Caco-2 (cell line): ENCODE measurements at regions not wholly inside any gene's neighbourhood (a gene's known extent, or its start where the extent isn't known, plus 50 kb on each side); places are given as distances from the start of the nearest gene placed in this dataset.

Source experiments
- BruUV-seq: library from RNA; stranded (reverse); fragments of 400-500 nt; replicated peaks from 2 replicates; lab custom pipeline; 2021; lab: Mats Ljungman, UMichigan
- CTCF ChIA-PET: fragments of 300-600 bp; sonication (Branson Sonifier 250); formaldehyde crosslinking; loops from one replicate; lab custom pipeline; 2022; ENCODE audit warnings: antibody characterized with exemption; lab: Charles Lee
- POLR2A ChIA-PET: fragments of 300-600 bp; sonication (Branson Sonifier 250); formaldehyde crosslinking; loops from one replicate; lab custom pipeline; 2022; ENCODE audit warnings: antibody characterized with exemption; lab: Charles Lee
- DNase-seq, 2 experiments: peaks; one replicate each; pipeline versions ENCODE4 v3.0.0 to v3.0.0-alpha.2; 2020 to 2022
- H3K27me3 ChIP-seq: replicated peaks from 2 replicates; pipeline ENCODE4 v1.6.0; 2011; ENCODE audit warnings: low read length; ENCODE audit not compliant: control insufficient read depth, insufficient read depth
- H3K36me3 ChIP-seq: 2 replicates; pipeline ENCODE4 v1.5.1; 2011; ENCODE audit warnings: low read length; ENCODE audit not compliant: control insufficient read depth, insufficient read depth
- H3K4me1 ChIP-seq: fragments of 250-450 bp; sonication (Bioruptor Pico); 2 replicates; pipeline ENCODE4 v1.5.1; 2020; ENCODE audit warnings: mild to moderate bottlenecking
- H3K4me3 ChIP-seq: 2 replicates; pipeline ENCODE4 v1.5.1; 2011; ENCODE audit warnings: low read depth, mild to moderate bottlenecking, control low read depth, low read length
- H3K9me3 ChIP-seq: fragments of 250-450 bp; sonication (Bioruptor Pico); 2 replicates; pipeline ENCODE4 v1.5.1; 2020; ENCODE audit warnings: mild to moderate bottlenecking, moderate library complexity
- H3K27ac Mint-ChIP-seq: one replicate; pipeline ENCODE4 v1.8.0; 2022; ENCODE audit warnings: mixed read lengths; ENCODE audit not compliant: unreplicated experiment
- H3K27me3 Mint-ChIP-seq: one replicate; pipeline ENCODE4 v1.8.0; 2022; ENCODE audit warnings: mixed read lengths; ENCODE audit not compliant: insufficient read depth, unreplicated experiment
- H3K36me3 Mint-ChIP-seq: one replicate; pipeline ENCODE4 v1.8.0; 2022; ENCODE audit warnings: mild to moderate bottlenecking, mixed read lengths; ENCODE audit not compliant: insufficient read depth, unreplicated experiment
- H3K4me1 Mint-ChIP-seq: one replicate; pipeline ENCODE4 v1.8.0; 2022; ENCODE audit warnings: low read depth, mixed read lengths; ENCODE audit not compliant: unreplicated experiment
- H3K4me3 Mint-ChIP-seq: one replicate; pipeline ENCODE4 v1.8.0; 2022; ENCODE audit warnings: mild to moderate bottlenecking, moderate library complexity, mixed read lengths; ENCODE audit not compliant: unreplicated experiment
- H3K9me3 Mint-ChIP-seq: one replicate; pipeline ENCODE4 v1.8.0; 2022; ENCODE audit warnings: mixed read lengths; ENCODE audit not compliant: unreplicated experiment
- CTCF ChIP-seq, 2 experiments: fragments of 200-600 bp in 1 of 2; IDR thresholded peaks; 1 replicate in 1 of 2; 2 replicates in 1 of 2; pipeline versions ENCODE4 v1.5.1 to v1.8.0; 2011 to 2022; ENCODE audit warnings: antibody characterized with exemption in 1 of 2, control low read depth in 1 of 2, inconsistent platforms in 1 of 2, low read depth in 1 of 2, low read length in 1 of 2, mild to moderate bottlenecking in 1 of 2, moderate library complexity in 1 of 2; ENCODE audit not compliant: insufficient read depth in 1 of 2, severe bottlenecking in 1 of 2, unreplicated experiment in 1 of 2
- intact Hi-C: fragments of 100-400 bp; cut with micrococcal nuclease; formaldehyde crosslinking; loops from one replicate; pipeline ENCODE4 v1.10.0; 2022; ENCODE audit not compliant: unreplicated experiment

- no peak for TF ChIP-seq CTCF (IDR thresholded peaks at IDR 0.05; ENCODE audit: insufficient read depth in 1 of 2, low read depth in 1 of 2, low read length in 1 of 2, severe bottlenecking in 1 of 2, unreplicated experiment in 1 of 2)
- H3K36me3 Mint-ChIP-seq = no peaks in the 10 kb centered on the region
- Histone ChIP-seq H3K36me3 (no peaks in the 10 kb centered on the region), H3K4me1 (no peaks in the 10 kb centered on the region), H3K4me3 (no peak overlapping the region), H3K9me3 (no peaks in the 10 kb centered on the region), H3K27me3 (peaks cover 4% of the 10 kb centered on the region; the same call in 1 of the 2 replicates)
- DNase-seq = no peak
- no peaks in the 10 kb centered on the region for H3K4me1 Mint-ChIP-seq
- H3K9me3 Mint-ChIP-seq = no peaks in the 10 kb centered on the region
- H3K27me3 Mint-ChIP-seq = peaks cover 29% of the 10 kb centered on the region
- BruUV-seq = no TSS peak
- CTCF ChIA-PET = no interaction called here
- intact Hi-C loops = no loop called here
- H3K27ac Mint-ChIP-seq = no peak overlapping the region
- no peak overlapping the region for H3K4me3 Mint-ChIP-seq
- POLR2A ChIA-PET = no interaction called here
Measured at GRCh38 chr17:36818134-36818825, 119.0 kb upstream of the LHX1 start.

GRCh38 chr17:36823850-36824677 is 113.2 kb upstream of the LHX1 start:
- Mint-ChIP-seq H3K27ac (no peak overlapping the region), H3K4me1 (no peaks in the 10 kb centered on the region), H3K9me3 (no peaks in the 10 kb centered on the region), H3K27me3 (peaks cover 27% of the 10 kb centered on the region), H3K4me3 (no peak overlapping the region), H3K36me3 (no peaks in the 10 kb centered on the region)
- CTCF ChIA-PET = no interaction called here
- H3K27me3 ChIP-seq = no peaks in the 10 kb centered on the region; the same call in 1 of the 2 replicates
- no peaks in the 10 kb centered on the region for H3K9me3 ChIP-seq
- intact Hi-C loops = no loop called here
- TF ChIP-seq CTCF (IDR thresholded peaks at IDR 0.05; ENCODE audit: insufficient read depth in 1 of 2, low read depth in 1 of 2, low read length in 1 of 2, severe bottlenecking in 1 of 2, unreplicated experiment in 1 of 2) = no peak
- no TSS peak for BruUV-seq
- DNase-seq = no peak
- no peaks in the 10 kb centered on the region for H3K4me1 ChIP-seq
- POLR2A ChIA-PET = no interaction called here
- H3K4me3 ChIP-seq = no peak overlapping the region
- no peaks in the 10 kb centered on the region for H3K36me3 ChIP-seq

- Mint-ChIP-seq H3K9me3 (no peaks in the 10 kb centered on the region), H3K36me3 (no peaks in the 10 kb centered on the region), H3K27me3 (peaks cover 27% of the 10 kb centered on the region), H3K4me3 (no peak overlapping the region), H3K4me1 (no peaks in the 10 kb centered on the region), H3K27ac (no peak overlapping the region)
- H3K9me3 ChIP-seq = no peaks in the 10 kb centered on the region
- intact Hi-C loops = no loop called here
- no peaks in the 10 kb centered on the region for H3K4me1 ChIP-seq
- no peak overlapping the region for H3K4me3 ChIP-seq
- no peak for DNase-seq
- H3K27me3 ChIP-seq = no peaks in the 10 kb centered on the region
- CTCF ChIA-PET = no interaction called here
- BruUV-seq = no TSS peak
- POLR2A ChIA-PET = no interaction called here
- TF ChIP-seq CTCF (IDR thresholded peaks at IDR 0.05; ENCODE audit: insufficient read depth in 1 of 2, low read depth in 1 of 2, low read length in 1 of 2, severe bottlenecking in 1 of 2, unreplicated experiment in 1 of 2) = no peak
- no peaks in the 10 kb centered on the region for H3K36me3 ChIP-seq
Measured at GRCh38 chr17:36824678-36825101, 112.6 kb upstream of the LHX1 start.
